ENCODE measurements at regions not wholly inside any gene's neighbourhood (a gene's known extent, or its start where the extent isn't known, plus 50 kb on each side); places are given as distances from the start of the nearest gene placed in this dataset.

- BruUV-seq (replicated peaks): no TSS peak
- intact Hi-C loops (cut with micrococcal nuclease; ENCODE audit: unreplicated experiment): no loop called here
- FAIRE-seq (no peak), ATAC-seq (no peak), DNase-seq (ENCODE audit: low spot score) (no peak)
- H3K4me3 ChIP-seq (replicated peaks in 1 of 3; ENCODE audit: insufficient read depth in 1 of 3, low read depth in 2 of 3, low read length in 3 of 3): no peak overlapping the region
- H3K9ac ChIP-seq (ENCODE audit: insufficient read depth, low read depth, low read length): no peak overlapping the region
- peaks cover 60% of the 10 kb centered on the region for H3K9me3 ChIP-seq (ENCODE audit: low read length)
- CTCF ChIA-PET (ENCODE audit: low intra/inter-chr PET ratio, low total read pairs): no interaction called here
- no peak overlapping the region for H3K4me2 ChIP-seq (ENCODE audit: low read depth, low read length)
- no peak overlapping the region for H3K27ac ChIP-seq (ENCODE audit: extremely low read length, insufficient read depth, low read length)
- TF ChIP-seq ZHX2 (IDR thresholded peaks at IDR 0.05; ENCODE audit: low read depth): no peak
- TF ChIP-seq ZHX2 (CRISPR knock-in tag; IDR thresholded peaks at IDR 0.05; ENCODE audit: borderline replicate concordance): no peak
- no peak for TF ChIP-seq ZNF484 (CRISPR knock-in tag; IDR thresholded peaks at IDR 0.05; ENCODE audit: borderline replicate concordance, low read depth)
- TF ChIP-seq HOXA9 (CRISPR knock-in tag; IDR thresholded peaks at IDR 0.05; ENCODE audit: borderline replicate concordance): no peak
- TF ChIP-seq U2AF1 (optimal IDR thresholded peaks at IDR 0.05; ENCODE audit: low read depth, low read length): no peak
- no peaks in the 10 kb centered on the region for H3K4me1 ChIP-seq (ENCODE audit: insufficient read depth, low read length)
- POLR2A ChIA-PET: no interaction called here
- no peaks in the 10 kb centered on the region for H3K36me3 ChIP-seq (replicated peaks in 1 of 2; ENCODE audit: control insufficient read depth in 1 of 2, insufficient read depth in 2 of 2, low read length in 2 of 2)
- no peaks in the 10 kb centered on the region for H3K27me3 ChIP-seq (ENCODE audit: control insufficient read depth in 1 of 2, insufficient read depth in 2 of 2, low read length in 2 of 2)
- no peak overlapping the region for H2AFZ ChIP-seq (ENCODE audit: low read length)
- no peaks in the 10 kb centered on the region for H4K20me1 ChIP-seq (ENCODE audit: insufficient read depth, low read length)
- in situ Hi-C loops (cut with HindIII; ENCODE audit: extremely low pct_ligation_motif_present, low pct_unique_long_range_greater_than_20kb): no loop called here
- H3K79me2 ChIP-seq (ENCODE audit: insufficient read depth, low read length): no peaks in the 10 kb centered on the region
These were observed 795.8 kb downstream of the SEMA5A start for GRCh38 chr5:8750100-8750499.
